Stomach (tissue), 4 donors: ENCODE measurements at regions not wholly inside any gene's neighbourhood (a gene's known extent, or its start where the extent isn't known, plus 50 kb on each side); places are given as distances from the start of the nearest gene placed in this dataset.

Experiments
- POLR2A ChIP-seq, 4 donors: fragments of 450-650 bp; IDR thresholded peaks; one replicate each; pipeline ENCODE4 v1.6.1; 2016; ENCODE audit warnings: antibody characterized with exemption in 4 of 4, control low read depth in 2 of 4, mild to moderate bottlenecking in 1 of 4, moderate library complexity in 1 of 4
- TF ChIP-seq, protein P1 (sequence below), 7 experiments: fragments of 450-650 bp in 4 of 7; fragments of 200-600 bp in 3 of 7; sonication (generic) in 3 of 7; IDR thresholded peaks; one replicate each; pipeline ENCODE4 v1.5.1; 2016 to 2019; ENCODE audit warnings: antibody characterized with exemption in 7 of 7, control low read depth in 2 of 7, mild to moderate bottlenecking in 1 of 7

GRCh38 chr12:70110085-70110484 is 133.1 kb upstream of the CNOT2 start:
- TF ChIP-seq, protein P1, sequence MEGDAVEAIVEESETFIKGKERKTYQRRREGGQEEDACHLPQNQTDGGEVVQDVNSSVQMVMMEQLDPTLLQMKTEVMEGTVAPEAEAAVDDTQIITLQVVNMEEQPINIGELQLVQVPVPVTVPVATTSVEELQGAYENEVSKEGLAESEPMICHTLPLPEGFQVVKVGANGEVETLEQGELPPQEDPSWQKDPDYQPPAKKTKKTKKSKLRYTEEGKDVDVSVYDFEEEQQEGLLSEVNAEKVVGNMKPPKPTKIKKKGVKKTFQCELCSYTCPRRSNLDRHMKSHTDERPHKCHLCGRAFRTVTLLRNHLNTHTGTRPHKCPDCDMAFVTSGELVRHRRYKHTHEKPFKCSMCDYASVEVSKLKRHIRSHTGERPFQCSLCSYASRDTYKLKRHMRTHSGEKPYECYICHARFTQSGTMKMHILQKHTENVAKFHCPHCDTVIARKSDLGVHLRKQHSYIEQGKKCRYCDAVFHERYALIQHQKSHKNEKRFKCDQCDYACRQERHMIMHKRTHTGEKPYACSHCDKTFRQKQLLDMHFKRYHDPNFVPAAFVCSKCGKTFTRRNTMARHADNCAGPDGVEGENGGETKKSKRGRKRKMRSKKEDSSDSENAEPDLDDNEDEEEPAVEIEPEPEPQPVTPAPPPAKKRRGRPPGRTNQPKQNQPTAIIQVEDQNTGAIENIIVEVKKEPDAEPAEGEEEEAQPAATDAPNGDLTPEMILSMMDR (IDR thresholded peaks at IDR 0.05) = no peak
- no peak for TF ChIP-seq POLR2A (IDR thresholded peaks at IDR 0.05)
